Upper lobe of left lung (tissue), 6 donors: ENCODE measurements at regions not wholly inside any gene's neighbourhood (a gene's known extent, or its start where the extent isn't known, plus 50 kb on each side); places are given as distances from the start of the nearest gene placed in this dataset.

Experiments used
- ATAC-seq, 2 donors: fragments of 200-7000 bp; cut with Tn5 transposase; one replicate each; pipeline ENCODE4 v1.9.1; 2022; ENCODE audit warnings: mild to moderate bottlenecking in 2 of 2, moderate library complexity in 2 of 2; ENCODE audit not compliant: low FRiP score in 2 of 2
- DNase-seq, 2 donors: peaks; one replicate each; pipeline ENCODE4 v3.0.0-alpha.2; 2019 to 2020
- H3K27ac ChIP-seq, 4 donors: fragments of 200-600 bp; sonication (generic); one replicate each; pipeline ENCODE4 v1.5.1; 2016 to 2019
- H3K27me3 ChIP-seq, 4 donors: fragments of 200-600 bp; sonication (generic); one replicate each; pipeline ENCODE4 v1.5.1; 2017 to 2019
- H3K36me3 ChIP-seq, 4 donors: fragments of 200-600 bp; sonication (generic); one replicate each; pipeline ENCODE4 v1.5.1; 2016 to 2019
- H3K4me1 ChIP-seq, 4 donors: fragments of 200-600 bp; sonication (generic); one replicate each; pipeline ENCODE4 v1.5.1; 2018 to 2019
- H3K4me3 ChIP-seq, 4 donors: fragments of 200-600 bp; sonication (generic); one replicate each; pipeline ENCODE4 v1.5.1; 2017 to 2019; ENCODE audit warnings: mild to moderate bottlenecking in 2 of 4, moderate library complexity in 1 of 4
- H3K9me3 ChIP-seq, 4 donors: fragments of 200-600 bp; sonication (generic); one replicate each; pipeline ENCODE4 v1.5.1; 2018 to 2019
- CTCF ChIP-seq, 6 experiments: fragments of 450-650 bp in 4 of 6; fragments of 200-600 bp in 2 of 6; sonication (generic) in 2 of 6; IDR thresholded peaks; one replicate each; pipeline ENCODE4 v1.5.1; 2016 to 2019; ENCODE audit warnings: antibody characterized with exemption in 6 of 6
- EP300 ChIP-seq, 4 donors: sonication (generic); formaldehyde crosslinking; IDR thresholded peaks; one replicate each; pipeline ENCODE4 v1.5.1; 2017; ENCODE audit warnings: antibody characterized with exemption in 4 of 4, control low read depth in 2 of 4
- POLR2A ChIP-seq, 4 donors: fragments of 450-650 bp; IDR thresholded peaks; one replicate each; pipeline ENCODE4 v1.5.1; 2016 to 2017; ENCODE audit warnings: antibody characterized with exemption in 4 of 4, mild to moderate bottlenecking in 2 of 4
- POLR2AphosphoS5 ChIP-seq, 2 donors: sonication (generic); formaldehyde crosslinking; IDR thresholded peaks; one replicate each; pipeline ENCODE4 v1.5.1; 2017; ENCODE audit warnings: antibody characterized with exemption in 2 of 2
- WGBS, 2 donors: methylation state at CpG; one replicate each; pipeline ENCODE4 v1.1.5; 2017 to 2018; 5-methylcytosine and 5-hydroxymethylcytosine counted together
- donor health status: DM: no; HTN: no; CAD: no; lungs with moderate emphysema.
- donor health status: DM: no; HTN: yes; CAD: no; lungs with severe emphysema.

GRCh38 chr2:59912042-59912441, 641.4 kb downstream of the BCL11A start:
- Histone ChIP-seq H3K27me3 (no peaks in the 10 kb centered on the region), H3K27ac (no peak overlapping the region), H3K9me3 (no peaks in the 10 kb centered on the region), H3K4me1 (no peaks in the 10 kb centered on the region), H3K4me3 (no peak overlapping the region), H3K36me3 (no peaks in the 10 kb centered on the region)
- DNase-seq (no peak), ATAC-seq (no peak)
- 0 to 44% methylated on average over 1 of the region's 1 CpG for WGBS, 2 donors
- no peak for TF ChIP-seq POLR2AphosphoS5 (IDR thresholded peaks at IDR 0.05)
- TF ChIP-seq POLR2A (IDR thresholded peaks at IDR 0.05) = no peak
- no peak for TF ChIP-seq CTCF (IDR thresholded peaks at IDR 0.05)
- TF ChIP-seq EP300 (IDR thresholded peaks at IDR 0.05) = no peak

- H3K36me3 ChIP-seq = no peaks in the 10 kb centered on the region
- WGBS, 2 donors = 94 to 96% methylated on average over 1 of the region's 1 CpG
- H3K4me1 ChIP-seq = no peaks in the 10 kb centered on the region
- H3K9me3 ChIP-seq = no peaks in the 10 kb centered on the region
- DNase-seq (no peak), ATAC-seq (no peak)
- no peaks in the 10 kb centered on the region for H3K27me3 ChIP-seq
- TF ChIP-seq POLR2AphosphoS5 (IDR thresholded peaks at IDR 0.05) (no peak), CTCF (IDR thresholded peaks at IDR 0.05) (no peak), POLR2A (IDR thresholded peaks at IDR 0.05) (no peak), EP300 (IDR thresholded peaks at IDR 0.05) (no peak)
- no peak overlapping the region for H3K4me3 ChIP-seq
- H3K27ac ChIP-seq = no peak overlapping the region
Observed at GRCh38 chr2:59910166-59910565, 643.3 kb downstream of the BCL11A start.

GRCh38 chr2:59909147-59909546, 644.3 kb downstream of the BCL11A start:
- no peaks in the 10 kb centered on the region for H3K9me3 ChIP-seq
- 46 to 52% methylated on average over 3 of the region's 3 CpGs for WGBS, 2 donors
- DNase-seq (no peak), ATAC-seq (no peak)
- TF ChIP-seq POLR2AphosphoS5 (IDR thresholded peaks at IDR 0.05) (no peak), EP300 (IDR thresholded peaks at IDR 0.05) (no peak), CTCF (IDR thresholded peaks at IDR 0.05) (no peak), POLR2A (IDR thresholded peaks at IDR 0.05) (no peak)
- H3K4me3 ChIP-seq = no peak overlapping the region
- H3K36me3 ChIP-seq = no peaks in the 10 kb centered on the region
- H3K4me1 ChIP-seq = no peaks in the 10 kb centered on the region
- H3K27ac ChIP-seq = no peak overlapping the region
- H3K27me3 ChIP-seq = no peaks in the 10 kb centered on the region

- Histone ChIP-seq H3K27me3 (no peaks in the 10 kb centered on the region), H3K4me3 (no peak overlapping the region), H3K4me1 (no peaks in the 10 kb centered on the region), H3K9me3 (no peaks in the 10 kb centered on the region), H3K27ac (no peak overlapping the region), H3K36me3 (no peaks in the 10 kb centered on the region)
- no peak for ATAC-seq
- 78 to 81% methylated on average over 2 of the region's 2 CpGs for WGBS, 2 donors
- no peak for TF ChIP-seq POLR2AphosphoS5 (IDR thresholded peaks at IDR 0.05)
- no peak for TF ChIP-seq EP300 (IDR thresholded peaks at IDR 0.05)
- TF ChIP-seq POLR2A (IDR thresholded peaks at IDR 0.05) = no peak
- no peak for TF ChIP-seq CTCF (IDR thresholded peaks at IDR 0.05)
- no peak for DNase-seq
Observed at GRCh38 chr2:59905731-59906130, 647.7 kb downstream of the BCL11A start.

GRCh38 chr2:59903994-59904544, 649.4 kb downstream of the BCL11A start:
- H3K27ac ChIP-seq = no peak overlapping the region
- DNase-seq (no peak), ATAC-seq (no peak)
- H3K4me3 ChIP-seq = no peak overlapping the region
- no peaks in the 10 kb centered on the region for H3K27me3 ChIP-seq
- H3K36me3 ChIP-seq = no peaks in the 10 kb centered on the region
- no peak for TF ChIP-seq POLR2AphosphoS5 (IDR thresholded peaks at IDR 0.05)
- no peak for TF ChIP-seq CTCF (IDR thresholded peaks at IDR 0.05)
- TF ChIP-seq EP300 (IDR thresholded peaks at IDR 0.05) = no peak
- no peak for TF ChIP-seq POLR2A (IDR thresholded peaks at IDR 0.05)
- no peaks in the 10 kb centered on the region for H3K9me3 ChIP-seq
- 74 to 79% methylated on average over 9 of the region's 9 CpGs for WGBS, 2 donors
- H3K4me1 ChIP-seq = no peaks in the 10 kb centered on the region
